H9 (cell line): ENCODE measurements at regions not wholly inside any gene's neighbourhood (a gene's known extent, or its start where the extent isn't known, plus 50 kb on each side); places are given as distances from the start of the nearest gene placed in this dataset.

ENCODE experiments used
- DNase-seq: peaks from one replicate; pipeline ENCODE4 v3.0.0-alpha.2; 2017
- H2AFZ ChIP-seq: one replicate; pipeline ENCODE4 v1.6.1; 2013; ENCODE audit warnings: mild to moderate bottlenecking, low read length, control low read depth, moderate library complexity
- H2AK5ac ChIP-seq: 2 replicates; pipeline ENCODE4 v1.6.1; 2013; ENCODE audit warnings: low read length, control low read depth, mixed read lengths; ENCODE audit not compliant: insufficient read length
- H2BK120ac ChIP-seq: one replicate; pipeline ENCODE4 v1.6.1; 2013; ENCODE audit warnings: low read depth, mild to moderate bottlenecking, low read length, control low read depth, inconsistent platforms; ENCODE audit not compliant: poor library complexity, severe bottlenecking
- H2BK12ac ChIP-seq: 2 replicates; pipeline ENCODE4 v1.6.1; 2013; ENCODE audit warnings: low read length, control low read depth, mixed read lengths, low read depth; ENCODE audit not compliant: insufficient read length
- H2BK15ac ChIP-seq: 2 replicates; pipeline ENCODE4 v1.6.1; 2013; ENCODE audit warnings: low read depth, low read length, control low read depth
- H2BK20ac ChIP-seq: one replicate; pipeline ENCODE4 v1.6.1; 2013; ENCODE audit warnings: low read depth, mild to moderate bottlenecking, low read length, control low read depth, inconsistent platforms; ENCODE audit not compliant: poor library complexity, severe bottlenecking
- H2BK5ac ChIP-seq: 2 replicates; pipeline ENCODE4 v1.6.1; 2013; ENCODE audit warnings: low read length, control low read depth, mixed read lengths; ENCODE audit not compliant: insufficient read length
- H3K14ac ChIP-seq: 2 replicates; pipeline ENCODE4 v1.6.1; 2013; ENCODE audit warnings: low read length, control low read depth; ENCODE audit not compliant: insufficient read depth
- H3K18ac ChIP-seq: 2 replicates; pipeline ENCODE4 v1.6.1; 2013; ENCODE audit warnings: low read depth, mild to moderate bottlenecking, mixed read lengths, low read length, control low read depth; ENCODE audit not compliant: insufficient read length
- H3K23ac ChIP-seq: 2 replicates; pipeline ENCODE4 v1.6.1; 2013; ENCODE audit warnings: low read length, control low read depth, mixed read lengths, low read depth; ENCODE audit not compliant: insufficient read length
- H3K23me2 ChIP-seq: 2 replicates; pipeline ENCODE4 v1.6.1; 2013; ENCODE audit warnings: low read depth, mild to moderate bottlenecking, mixed read lengths, low read length, control low read depth; ENCODE audit not compliant: insufficient read length, poor library complexity, severe bottlenecking
- H3K27ac ChIP-seq: 2 replicates; pipeline ENCODE4 v1.5.1; 2013; ENCODE audit warnings: low read length, control low read depth, mixed read lengths, low read depth; ENCODE audit not compliant: insufficient read length
- H3K27me3 ChIP-seq: 2 replicates; pipeline ENCODE4 v1.6.1; 2013; ENCODE audit warnings: low read length, control low read depth, inconsistent platforms; ENCODE audit not compliant: insufficient read depth
- H3K4ac ChIP-seq: 2 replicates; pipeline ENCODE4 v1.6.1; 2013; ENCODE audit warnings: low read depth, mild to moderate bottlenecking, control low read depth, inconsistent platforms, low read length, moderate library complexity
- H3K4me1 ChIP-seq: 2 replicates; pipeline ENCODE4 v1.6.1; 2013; ENCODE audit warnings: low read length, control low read depth, inconsistent platforms; ENCODE audit not compliant: insufficient read depth
- H3K4me2 ChIP-seq: 2 replicates; pipeline ENCODE4 v1.6.1; 2013; ENCODE audit warnings: low read length, control low read depth, mixed read lengths; ENCODE audit not compliant: insufficient read length, insufficient read depth
- H3K56ac ChIP-seq: 2 replicates; pipeline ENCODE4 v1.6.1; 2013; ENCODE audit warnings: low read depth, mild to moderate bottlenecking, mixed read lengths, low read length, control low read depth; ENCODE audit not compliant: insufficient read length
- H3K79me1 ChIP-seq: 2 replicates; pipeline ENCODE4 v1.6.1; 2013; ENCODE audit warnings: low read depth, mild to moderate bottlenecking, moderate library complexity, low read length, control low read depth, inconsistent platforms; ENCODE audit not compliant: insufficient read depth, poor library complexity, severe bottlenecking
- H3K79me2 ChIP-seq: 2 replicates; pipeline ENCODE4 v1.6.1; 2013; ENCODE audit warnings: low read length, control low read depth, inconsistent platforms; ENCODE audit not compliant: insufficient read depth
- H3K9ac ChIP-seq: 2 replicates; pipeline ENCODE4 v1.6.1; 2013; ENCODE audit warnings: low read length, control low read depth, mixed read lengths; ENCODE audit not compliant: insufficient read length; ENCODE audit errors: extremely low read depth
- H3K9me3 ChIP-seq: one replicate; pipeline ENCODE4 v1.6.1; 2013; ENCODE audit warnings: low read depth, low read length, inconsistent platforms; ENCODE audit not compliant: control insufficient read depth
- H3T11ph ChIP-seq: one replicate; pipeline ENCODE4 v1.6.1; 2013; ENCODE audit warnings: mild to moderate bottlenecking, low read length, control low read depth, inconsistent platforms
- H4K20me1 ChIP-seq: one replicate; pipeline ENCODE4 v1.6.1; 2013; ENCODE audit not compliant: control insufficient read depth, insufficient read length, insufficient read depth
- H4K5ac ChIP-seq: 2 replicates; pipeline ENCODE4 v1.6.1; 2013; ENCODE audit warnings: low read depth, mild to moderate bottlenecking, mixed read lengths, low read length, control low read depth; ENCODE audit not compliant: insufficient read length
- H4K8ac ChIP-seq: replicated peaks from 2 replicates; pipeline ENCODE4 v1.6.1; 2013; ENCODE audit warnings: low read length, control low read depth, mixed read lengths, low read depth; ENCODE audit not compliant: insufficient read length
- H4K91ac ChIP-seq: 2 replicates; pipeline ENCODE4 v1.6.1; 2013; ENCODE audit warnings: low read depth, mild to moderate bottlenecking, moderate library complexity, mixed read lengths, low read length, control low read depth; ENCODE audit not compliant: insufficient read length
- H3K27ac Mint-ChIP-seq, 3 experiments: 2 replicates in 2 of 3; 3 replicates in 1 of 3; pipeline ENCODE4 v1.8.0; 2020 to 2021; ENCODE audit warnings: mixed read lengths in 3 of 3, mild to moderate bottlenecking in 1 of 3, moderate library complexity in 1 of 3
- H3K27me3 Mint-ChIP-seq: 2 replicates; pipeline ENCODE4 v1.8.0; 2021; ENCODE audit warnings: low read depth, mild to moderate bottlenecking, moderate library complexity, mixed read lengths
- H3K36me3 Mint-ChIP-seq, 3 experiments: 2 replicates in 2 of 3; 3 replicates in 1 of 3; pipeline ENCODE4 v1.8.0; 2020 to 2021; ENCODE audit warnings: low read depth in 3 of 3, mixed read lengths in 3 of 3; ENCODE audit not compliant: insufficient read depth in 1 of 3
- H3K4me1 Mint-ChIP-seq, 2 experiments: 2 replicates each; pipeline ENCODE4 v1.8.0; 2020; ENCODE audit warnings: mixed read lengths in 2 of 2
- H3K4me3 Mint-ChIP-seq, 2 experiments: 2 replicates in 1 of 2; 3 replicates in 1 of 2; pipeline ENCODE4 v1.8.0; 2020 to 2021; ENCODE audit warnings: mild to moderate bottlenecking in 2 of 2, mixed read lengths in 2 of 2, moderate library complexity in 1 of 2
- H3K9me3 Mint-ChIP-seq, 2 experiments: 2 replicates in 1 of 2; 3 replicates in 1 of 2; pipeline ENCODE4 v1.8.0; 2020; ENCODE audit warnings: mild to moderate bottlenecking in 2 of 2, mixed read lengths in 2 of 2, moderate library complexity in 1 of 2
- TF ChIP-seq, protein P1 (sequence below): fragments of 200-600 bp; sonication (generic); conservative IDR thresholded peaks from 3 replicates; pipeline ENCODE4 v1.8.0; 2021; ENCODE audit warnings: antibody characterized with exemption, mild to moderate bottlenecking

DNA sequence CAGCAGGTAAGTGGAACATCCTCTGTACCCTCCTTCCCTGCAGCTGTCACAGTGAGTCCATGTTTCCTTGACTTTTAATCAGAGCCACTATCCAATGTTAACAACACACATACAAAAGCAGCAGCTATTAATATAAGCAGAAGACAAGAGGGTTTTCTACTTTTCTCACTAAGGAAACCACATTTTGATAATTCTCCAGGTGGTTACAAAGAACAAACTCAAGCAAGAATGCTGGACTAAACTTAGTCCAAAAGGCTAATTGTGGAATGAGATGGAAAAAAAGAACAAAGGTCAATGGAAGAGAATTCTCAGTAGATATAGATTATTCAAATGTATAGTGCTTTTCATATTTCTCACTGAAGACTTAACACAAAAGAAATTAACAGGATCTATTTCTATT, 176.9 kb upstream of the SLC39A10 start:
- H4K5ac ChIP-seq: no peak overlapping the region
- 0 out of 2 replicates have a peak, but pooled peaks cover 2% of the 10 kb centered on the region for H3K27me3 Mint-ChIP-seq
- H3K9ac ChIP-seq: no peak overlapping the region
- no peak overlapping the region for H3K23ac ChIP-seq
- H3K79me1 ChIP-seq: no peaks in the 10 kb centered on the region
- no peak overlapping the region for H3K4me2 ChIP-seq
- no peaks in the 10 kb centered on the region for H3K4me1 ChIP-seq
- no peak overlapping the region for H2AK5ac ChIP-seq
- H3K9me3 ChIP-seq: no peaks in the 10 kb centered on the region
- H2BK12ac ChIP-seq: no peak overlapping the region
- no peak overlapping the region for H3K18ac ChIP-seq
- H2BK120ac ChIP-seq: no peak overlapping the region
- no peak overlapping the region for H2BK5ac ChIP-seq
- H3K56ac ChIP-seq: no peak overlapping the region
- no peak overlapping the region for H3T11ph ChIP-seq
- no peaks in the 10 kb centered on the region; a peak in 1 of 5 replicates for H3K9me3 Mint-ChIP-seq
- no peak overlapping the region for H2BK20ac ChIP-seq
- no peak overlapping the region for H3K27ac ChIP-seq
- H3K23me2 ChIP-seq: no peaks in the 10 kb centered on the region
- H3K4ac ChIP-seq: no peak overlapping the region
- TF ChIP-seq, protein P1, sequence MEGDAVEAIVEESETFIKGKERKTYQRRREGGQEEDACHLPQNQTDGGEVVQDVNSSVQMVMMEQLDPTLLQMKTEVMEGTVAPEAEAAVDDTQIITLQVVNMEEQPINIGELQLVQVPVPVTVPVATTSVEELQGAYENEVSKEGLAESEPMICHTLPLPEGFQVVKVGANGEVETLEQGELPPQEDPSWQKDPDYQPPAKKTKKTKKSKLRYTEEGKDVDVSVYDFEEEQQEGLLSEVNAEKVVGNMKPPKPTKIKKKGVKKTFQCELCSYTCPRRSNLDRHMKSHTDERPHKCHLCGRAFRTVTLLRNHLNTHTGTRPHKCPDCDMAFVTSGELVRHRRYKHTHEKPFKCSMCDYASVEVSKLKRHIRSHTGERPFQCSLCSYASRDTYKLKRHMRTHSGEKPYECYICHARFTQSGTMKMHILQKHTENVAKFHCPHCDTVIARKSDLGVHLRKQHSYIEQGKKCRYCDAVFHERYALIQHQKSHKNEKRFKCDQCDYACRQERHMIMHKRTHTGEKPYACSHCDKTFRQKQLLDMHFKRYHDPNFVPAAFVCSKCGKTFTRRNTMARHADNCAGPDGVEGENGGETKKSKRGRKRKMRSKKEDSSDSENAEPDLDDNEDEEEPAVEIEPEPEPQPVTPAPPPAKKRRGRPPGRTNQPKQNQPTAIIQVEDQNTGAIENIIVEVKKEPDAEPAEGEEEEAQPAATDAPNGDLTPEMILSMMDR: no peak
- no peaks in the 10 kb centered on the region for H3K79me2 ChIP-seq
- no peaks in the 10 kb centered on the region for H3K27me3 ChIP-seq
- no peak overlapping the region for H2AFZ ChIP-seq
- H3K4me1 Mint-ChIP-seq: no peaks in the 10 kb centered on the region
- DNase-seq: no peak
- no peak overlapping the region for H3K14ac ChIP-seq
- H4K8ac ChIP-seq: no peak overlapping the region
- H2BK15ac ChIP-seq: no peak overlapping the region
- no peaks in the 10 kb centered on the region; a peak in 1 of 7 replicates for H3K36me3 Mint-ChIP-seq
- H3K27ac Mint-ChIP-seq: no peak overlapping the region
- no peak overlapping the region for H4K91ac ChIP-seq
- no peak overlapping the region for H3K4me3 Mint-ChIP-seq
- H4K20me1 ChIP-seq: no peaks in the 10 kb centered on the region
